ENCODE measurements at regions not wholly inside any gene's neighbourhood (a gene's known extent, or its start where the extent isn't known, plus 50 kb on each side); places are given as distances from the start of the nearest gene placed in this dataset.

- no peak for DNase-seq
Measured at GRCh38 chr17:13994050-13994449, 75.3 kb upstream of the COX10 start.

DNA sequence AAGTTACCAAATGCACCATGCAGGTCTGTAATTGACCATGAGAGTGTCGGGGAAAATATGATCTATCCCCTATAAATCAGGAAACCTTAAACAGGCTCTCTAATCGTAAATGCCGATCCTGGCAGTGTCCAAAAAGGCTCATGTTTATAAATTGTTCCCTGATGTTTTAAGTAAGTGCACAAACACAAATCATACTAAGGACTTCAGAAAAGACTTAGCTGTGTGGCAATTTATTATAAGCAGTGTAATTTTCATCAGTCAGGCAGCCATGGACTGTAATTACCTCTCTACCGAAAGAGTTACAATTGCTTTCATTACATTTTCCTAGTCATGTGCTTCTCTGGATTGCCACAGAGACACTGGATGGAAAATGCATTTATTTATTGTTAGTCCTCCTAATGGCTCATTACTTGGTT is 73.4 kb upstream of the COX10 start:
- DNase-seq, result no peak

- no peak for DNase-seq
Measured at GRCh38 chr17:13996276-13996675, 73.0 kb upstream of the COX10 start.

- no peak for DNase-seq
Measured at GRCh38 chr17:13996748-13997147, 72.6 kb upstream of the COX10 start.

GRCh38 chr17:14004927-14005620 is 64.2 kb upstream of the COX10 start:
- DNase-seq, result no peak

DNA sequence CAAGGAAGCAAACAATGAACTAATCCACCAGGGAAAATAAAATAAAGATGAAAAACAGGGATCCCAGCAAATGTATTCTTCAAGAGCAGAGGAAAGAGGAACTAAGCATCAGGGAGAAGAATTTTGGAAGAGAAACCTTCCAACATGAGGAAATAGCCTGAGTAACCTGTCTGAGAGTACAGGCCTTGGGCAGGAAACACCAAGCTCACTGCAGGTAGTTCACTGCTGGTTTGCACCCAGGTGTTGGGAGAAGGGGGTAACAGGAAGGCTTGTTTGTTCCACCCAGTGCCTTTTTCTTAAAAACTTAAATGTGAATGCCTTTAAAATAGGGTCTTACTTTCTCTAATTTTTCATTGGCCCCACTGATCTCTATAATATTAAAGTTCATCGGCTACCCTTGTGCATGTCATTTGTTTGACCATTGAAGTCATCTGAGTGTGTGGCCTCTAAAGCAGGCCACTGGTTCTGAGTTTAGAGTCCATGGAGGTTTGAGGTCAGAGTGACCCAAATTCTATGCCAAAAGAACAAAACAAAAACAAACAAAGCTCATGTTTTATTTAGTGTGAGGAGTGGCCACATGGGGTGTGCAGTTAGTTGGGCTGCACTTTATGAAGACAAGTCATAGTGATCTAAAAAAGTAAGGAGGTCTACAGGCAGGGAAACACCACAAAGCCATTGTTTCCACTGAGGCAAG is 62.9 kb upstream of the COX10 start:
- no peak for DNase-seq

- no peak for DNase-seq
Measured at GRCh38 chr17:14007951-14008350, 61.4 kb upstream of the COX10 start.

DNA sequence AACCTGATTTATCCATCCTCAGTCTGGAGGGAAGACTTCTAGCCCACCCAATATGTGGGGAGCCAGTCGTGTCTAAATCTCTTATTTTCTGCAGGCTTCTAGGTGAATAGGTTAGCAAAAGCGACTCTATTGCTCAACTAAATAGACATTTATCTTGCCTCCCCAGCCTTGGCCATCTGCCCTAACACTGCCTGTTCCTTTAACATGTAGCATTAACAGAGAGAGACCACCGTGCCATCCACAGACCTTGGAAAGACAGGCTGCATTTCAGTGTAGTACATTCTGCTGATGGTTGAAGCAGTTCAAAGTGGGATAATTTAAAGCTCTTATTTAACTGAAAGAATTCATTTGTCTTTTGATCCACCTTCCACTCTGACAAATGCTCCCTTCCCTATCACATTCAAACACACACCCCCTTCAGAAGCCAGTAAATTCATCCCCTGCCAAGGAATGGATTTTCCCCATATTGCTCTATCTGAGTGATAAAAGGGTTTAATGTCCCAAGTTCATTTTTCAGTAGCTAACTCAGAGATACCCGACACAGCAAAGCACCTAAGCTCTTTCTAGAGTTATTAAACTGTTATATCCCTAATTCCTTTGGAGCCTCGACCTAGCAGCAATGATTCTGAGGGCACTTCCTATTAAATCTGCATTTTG is 58.1 kb upstream of the COX10 start:
- DNase-seq, result no peak

DNA sequence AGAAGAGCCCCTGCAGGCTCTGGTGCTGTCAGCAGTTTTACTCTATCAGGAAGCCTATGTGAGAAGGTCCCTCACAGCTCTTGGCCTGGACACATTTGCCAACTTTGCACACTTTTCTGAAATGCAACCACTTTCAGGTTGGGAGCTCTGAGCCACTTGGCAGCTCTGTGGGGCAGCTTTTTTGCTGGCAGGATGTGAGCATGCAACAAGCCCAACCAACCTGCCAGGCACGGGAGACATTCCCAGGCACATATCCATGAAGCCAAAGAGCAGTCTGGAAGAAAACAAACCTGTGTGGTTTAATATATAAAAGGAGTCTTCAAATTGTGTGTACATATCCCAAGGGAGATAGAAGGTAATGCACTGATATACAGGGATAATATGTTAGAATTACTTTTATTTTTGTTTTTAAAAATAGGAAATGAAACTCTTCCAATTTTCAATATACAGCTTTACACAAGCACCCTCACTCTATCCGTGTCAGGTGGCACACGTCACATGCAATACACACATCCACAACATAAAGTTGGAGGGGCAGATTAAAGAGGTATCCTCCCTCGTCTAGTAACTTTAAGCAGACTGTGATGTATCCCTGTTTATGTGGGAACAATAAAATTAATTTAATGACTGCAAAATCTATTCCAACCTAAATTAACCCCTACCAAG is 57.4 kb upstream of the COX10 start:
- DNase-seq, result peak; percentile 14

- DNase-seq, result peak; percentile 32
Measured at GRCh38 chr17:14014657-14015056, 54.6 kb upstream of the COX10 start.

- peak; percentile 49 for DNase-seq
Measured at GRCh38 chr17:14015271-14015670, 54.0 kb upstream of the COX10 start.

DNA sequence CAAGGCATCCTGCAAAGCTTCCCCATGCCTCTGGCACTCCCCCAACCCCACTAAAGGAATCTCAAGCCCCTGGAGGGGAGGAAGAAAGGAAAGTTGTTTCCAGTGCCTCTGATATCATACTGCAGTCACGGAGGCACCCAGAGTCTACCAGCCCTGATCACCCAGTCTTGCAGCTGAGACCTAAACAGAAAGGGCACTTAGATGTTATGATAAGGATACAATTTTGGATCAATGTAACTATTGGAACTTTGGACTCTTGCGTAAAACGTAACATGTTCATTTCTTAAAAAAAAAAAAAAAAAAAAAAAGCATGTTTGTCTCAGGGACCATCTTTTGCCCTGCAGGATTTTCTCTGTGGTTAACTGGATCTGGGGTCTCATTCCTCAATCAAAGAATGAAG is 52.4 kb upstream of the COX10 start:
- no peak for DNase-seq

- no peak for DNase-seq
Measured at GRCh38 chr17:14019186-14019956, 49.9 kb upstream of the COX10 start.
